ENCODE measurements at regions not wholly inside any gene's neighbourhood (a gene's known extent, or its start where the extent isn't known, plus 50 kb on each side); places are given as distances from the start of the nearest gene placed in this dataset.

DNA sequence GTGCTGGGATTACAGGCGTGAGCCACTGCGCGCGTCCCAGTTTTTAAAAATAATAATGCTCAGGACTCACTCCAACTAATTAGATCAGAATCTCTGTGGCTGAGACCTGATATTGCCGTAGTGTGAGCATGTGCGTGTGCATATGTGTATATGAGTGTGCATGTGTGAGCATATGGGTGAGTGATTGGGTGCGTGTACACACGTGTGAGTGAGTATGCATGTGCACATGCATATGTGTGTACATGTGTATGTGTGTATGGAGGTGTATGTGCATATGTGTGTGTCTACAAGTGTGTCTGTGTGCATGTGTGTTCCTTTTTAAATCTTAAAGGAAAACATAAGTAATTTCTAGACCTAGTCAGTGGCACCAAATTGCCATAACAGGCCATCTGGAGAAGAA is 54.8 kb upstream of the CKS2 start:
- no peaks in the 10 kb centered on the region for H3K4me1 Mint-ChIP-seq
- H3K36me3 Mint-ChIP-seq, result no peaks in the 10 kb centered on the region
- H3K4me3 Mint-ChIP-seq, result no peak overlapping the region
- intact Hi-C loops (cut with micrococcal nuclease), result no loop called here
- H3K9me3 ChIP-seq (replicated peaks in 1 of 2; ENCODE audit: control insufficient read depth in 1 of 2, insufficient read depth in 1 of 2, low read length in 2 of 2), result peaks cover 5 to 8% of the 10 kb centered on the region in 2 donors
- 100% methylated on average over 5 of the region's 8 CpGs for WGBS (ENCODE audit: insufficient coverage)
- no peak for DNase-seq
- TF ChIP-seq, protein P1, sequence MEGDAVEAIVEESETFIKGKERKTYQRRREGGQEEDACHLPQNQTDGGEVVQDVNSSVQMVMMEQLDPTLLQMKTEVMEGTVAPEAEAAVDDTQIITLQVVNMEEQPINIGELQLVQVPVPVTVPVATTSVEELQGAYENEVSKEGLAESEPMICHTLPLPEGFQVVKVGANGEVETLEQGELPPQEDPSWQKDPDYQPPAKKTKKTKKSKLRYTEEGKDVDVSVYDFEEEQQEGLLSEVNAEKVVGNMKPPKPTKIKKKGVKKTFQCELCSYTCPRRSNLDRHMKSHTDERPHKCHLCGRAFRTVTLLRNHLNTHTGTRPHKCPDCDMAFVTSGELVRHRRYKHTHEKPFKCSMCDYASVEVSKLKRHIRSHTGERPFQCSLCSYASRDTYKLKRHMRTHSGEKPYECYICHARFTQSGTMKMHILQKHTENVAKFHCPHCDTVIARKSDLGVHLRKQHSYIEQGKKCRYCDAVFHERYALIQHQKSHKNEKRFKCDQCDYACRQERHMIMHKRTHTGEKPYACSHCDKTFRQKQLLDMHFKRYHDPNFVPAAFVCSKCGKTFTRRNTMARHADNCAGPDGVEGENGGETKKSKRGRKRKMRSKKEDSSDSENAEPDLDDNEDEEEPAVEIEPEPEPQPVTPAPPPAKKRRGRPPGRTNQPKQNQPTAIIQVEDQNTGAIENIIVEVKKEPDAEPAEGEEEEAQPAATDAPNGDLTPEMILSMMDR (IDR thresholded peaks at IDR 0.05), result no peak
- no peak overlapping the region for H3K4me3 ChIP-seq (replicated peaks in 1 of 3; ENCODE audit: low read depth in 2 of 3, low read length in 3 of 3)
- no peak overlapping the region for H3K9ac ChIP-seq (ENCODE audit: insufficient read depth, low read length, poor library complexity, severe bottlenecking)
- peaks cover 0 to 5% (median 0%) of the 10 kb centered on the region in 3 donors for H3K27me3 Mint-ChIP-seq (ENCODE audit: low read depth in 3 of 3)
- H2AFZ ChIP-seq (ENCODE audit: insufficient read depth, low read depth, low read length, poor library complexity, severe bottlenecking), result no peak overlapping the region
- no peaks in the 10 kb centered on the region for H3K4me1 ChIP-seq (ENCODE audit: control insufficient read depth in 1 of 2, insufficient read depth in 2 of 2, low read length in 2 of 2)
- no peak overlapping the region for H3K27ac Mint-ChIP-seq
- H4K20me1 ChIP-seq (ENCODE audit: insufficient read depth, low read length), result no peaks in the 10 kb centered on the region
- no peaks in the 10 kb centered on the region for H3K27me3 ChIP-seq (ENCODE audit: control insufficient read depth in 2 of 2, insufficient read depth in 2 of 2, low read length in 2 of 2)
- H3K27ac ChIP-seq (ENCODE audit: low read depth in 1 of 2, low read length in 2 of 2), result no peak overlapping the region
- H3K79me2 ChIP-seq (ENCODE audit: insufficient read depth, low read length), result no peaks in the 10 kb centered on the region
- peaks cover 0 to 4% (median 0%) of the 10 kb centered on the region in 7 donors for H3K9me3 Mint-ChIP-seq
- no peak overlapping the region for H3K4me2 ChIP-seq (replicated peaks; ENCODE audit: extremely low read depth, low read length, poor library complexity, severe bottlenecking)
- no peaks in the 10 kb centered on the region for H3K36me3 ChIP-seq (replicated peaks in 1 of 2; ENCODE audit: control insufficient read depth in 1 of 2, insufficient read depth in 2 of 2, low read length in 2 of 2)

DNA sequence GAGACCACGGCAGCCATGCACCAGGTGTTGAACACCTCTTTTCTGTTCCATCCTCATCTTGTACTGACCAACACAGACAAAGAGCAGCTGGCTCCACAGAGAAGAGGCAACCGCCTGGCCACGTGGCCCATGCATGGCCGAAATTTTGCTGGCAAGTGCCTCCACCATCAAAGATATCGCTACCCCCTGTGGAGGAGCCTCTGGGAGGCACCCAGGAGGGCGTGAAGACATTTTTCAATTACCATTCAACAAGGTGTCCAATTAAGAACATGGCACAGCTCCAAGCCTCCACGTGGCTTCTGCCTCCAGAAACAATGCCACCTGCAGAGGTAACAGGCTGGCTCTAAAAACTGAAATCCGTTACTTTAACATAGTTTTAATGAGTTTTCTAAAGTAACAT is 54.4 kb upstream of the CKS2 start:
- Mint-ChIP-seq H3K27me3 (ENCODE audit: low read depth in 3 of 3) (peaks cover 0 to 5% (median 0%) of the 10 kb centered on the region in 3 donors), H3K4me3 (no peak overlapping the region), H3K36me3 (no peaks in the 10 kb centered on the region), H3K27ac (no peak overlapping the region), H3K9me3 (peaks cover 0 to 4% (median 0%) of the 10 kb centered on the region in 7 donors), H3K4me1 (no peaks in the 10 kb centered on the region)
- Histone ChIP-seq H3K27ac (ENCODE audit: low read depth in 1 of 2, low read length in 2 of 2) (no peak overlapping the region), H3K4me2 (replicated peaks; ENCODE audit: extremely low read depth, low read length, poor library complexity, severe bottlenecking) (no peak overlapping the region), H3K36me3 (replicated peaks in 1 of 2; ENCODE audit: control insufficient read depth in 1 of 2, insufficient read depth in 2 of 2, low read length in 2 of 2) (no peaks in the 10 kb centered on the region), H3K4me1 (ENCODE audit: control insufficient read depth in 1 of 2, insufficient read depth in 2 of 2, low read length in 2 of 2) (no peaks in the 10 kb centered on the region), H3K79me2 (ENCODE audit: insufficient read depth, low read length) (no peaks in the 10 kb centered on the region), H3K9me3 (replicated peaks in 1 of 2; ENCODE audit: control insufficient read depth in 1 of 2, insufficient read depth in 1 of 2, low read length in 2 of 2) (peaks cover 5 to 8% of the 10 kb centered on the region in 2 donors), H2AFZ (ENCODE audit: insufficient read depth, low read depth, low read length, poor library complexity, severe bottlenecking) (no peak overlapping the region), H3K9ac (ENCODE audit: insufficient read depth, low read length, poor library complexity, severe bottlenecking) (no peak overlapping the region), H3K4me3 (replicated peaks in 1 of 3; ENCODE audit: low read depth in 2 of 3, low read length in 3 of 3) (no peak overlapping the region), H3K27me3 (ENCODE audit: control insufficient read depth in 2 of 2, insufficient read depth in 2 of 2, low read length in 2 of 2) (no peaks in the 10 kb centered on the region), H4K20me1 (ENCODE audit: insufficient read depth, low read length) (no peaks in the 10 kb centered on the region)
- WGBS (ENCODE audit: insufficient coverage), result 98% methylated on average over 5 of the region's 8 CpGs
- DNase-seq, result no peak
- intact Hi-C loops (cut with micrococcal nuclease), result no loop called here
- TF ChIP-seq, protein P1 (IDR thresholded peaks at IDR 0.05), result no peak
